Karpas-422 (cell line): ENCODE measurements at regions not wholly inside any gene's neighbourhood (a gene's known extent, or its start where the extent isn't known, plus 50 kb on each side); places are given as distances from the start of the nearest gene placed in this dataset.

Source experiments
- DNase-seq: peaks from one replicate; pipeline ENCODE4 v3.0.0-alpha.2; 2015
- H2AFZ ChIP-seq: fragments of 200-600 bp; sonication (generic); 2 replicates; pipeline ENCODE4 v1.6.1; 2014; ENCODE audit warnings: antibody characterized with exemption, low read length, mixed read lengths
- H3K27ac ChIP-seq: fragments of 200-600 bp; sonication (generic); 2 replicates; pipeline ENCODE4 v1.5.1; 2014; ENCODE audit warnings: mild to moderate bottlenecking, low read length, moderate library complexity
- H3K27me3 ChIP-seq: fragments of 200-600 bp; sonication (generic); 2 replicates; pipeline ENCODE4 v1.6.1; 2014; ENCODE audit warnings: low read length, mixed read lengths
- H3K36me3 ChIP-seq: fragments of 200-600 bp; sonication (generic); 2 replicates; pipeline ENCODE4 v1.6.1; 2014; ENCODE audit warnings: low read length, mixed read lengths; ENCODE audit not compliant: insufficient read depth
- H3K4me1 ChIP-seq: fragments of 200-600 bp; sonication (generic); 2 replicates; pipeline ENCODE4 v1.6.1; 2014; ENCODE audit warnings: mild to moderate bottlenecking, low read length, mixed read lengths
- H3K4me2 ChIP-seq: fragments of 200-600 bp; sonication (generic); 2 replicates; pipeline ENCODE4 v1.6.1; 2014; ENCODE audit warnings: low read length, low read depth, mild to moderate bottlenecking; ENCODE audit not compliant: poor library complexity, severe bottlenecking
- H3K4me3 ChIP-seq: fragments of 200-600 bp; sonication (generic); 2 replicates; pipeline ENCODE4 v1.5.1; 2014; ENCODE audit warnings: mild to moderate bottlenecking, antibody characterized with exemption, low read length, mixed read lengths
- H3K79me2 ChIP-seq: fragments of 200-600 bp; sonication (generic); 2 replicates; pipeline ENCODE4 v1.6.1; 2014; ENCODE audit warnings: mild to moderate bottlenecking, low read length, mixed read lengths
- H3K9ac ChIP-seq: fragments of 200-600 bp; sonication (generic); 2 replicates; pipeline ENCODE4 v1.6.0; 2014; ENCODE audit warnings: low read length
- H3K9me2 ChIP-seq: fragments of 200-600 bp; sonication (generic), shearing (Covaris generic); replicated peaks from 2 replicates; pipeline ENCODE4 v1.6.0; 2014; ENCODE audit warnings: mild to moderate bottlenecking, low read length, moderate library complexity; ENCODE audit not compliant: insufficient read depth
- H3K9me3 ChIP-seq: fragments of 300-700, 200-600 bp; sonication (generic); 2 replicates; pipeline ENCODE4 v1.6.1; 2014; ENCODE audit warnings: low read length, mixed read lengths
- H4K20me1 ChIP-seq: fragments of 200-600 bp; sonication (generic); 2 replicates; pipeline ENCODE4 v1.6.1; 2014; ENCODE audit warnings: mild to moderate bottlenecking, antibody characterized with exemption, low read length, low read depth; ENCODE audit not compliant: insufficient read depth

DNA sequence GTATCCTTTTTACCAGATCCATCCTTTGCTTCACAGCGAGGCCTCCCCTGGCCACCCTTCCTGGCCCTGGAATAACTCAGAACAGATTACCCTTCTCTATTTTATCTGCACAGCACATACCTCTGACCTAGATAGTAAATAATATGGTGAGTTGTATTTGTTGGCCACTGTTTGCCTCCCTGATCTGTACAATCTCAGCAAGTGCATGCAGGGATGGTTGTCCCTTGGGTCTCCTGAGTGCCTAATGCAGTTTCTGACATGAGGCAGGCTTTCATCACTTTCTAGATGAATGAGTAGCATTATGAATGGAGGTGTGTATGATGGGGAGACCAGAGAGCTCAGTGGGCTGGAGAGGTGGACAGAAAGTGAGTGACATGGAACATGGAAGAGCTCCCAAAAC lies 525.1 kb upstream of the IGFBP3 start:
- Histone ChIP-seq H3K9ac (no peak overlapping the region), H3K9me3 (no peaks in the 10 kb centered on the region), H3K4me2 (no peak overlapping the region), H3K9me2 (no peaks in the 10 kb centered on the region), H3K79me2 (no peaks in the 10 kb centered on the region), H3K4me3 (no peak overlapping the region), H3K27me3 (no peaks in the 10 kb centered on the region), H3K4me1 (no peaks in the 10 kb centered on the region), H2AFZ (no peak overlapping the region), H3K36me3 (no peaks in the 10 kb centered on the region), H4K20me1 (no peaks in the 10 kb centered on the region), H3K27ac (no peak overlapping the region)
- DNase-seq: no peak

DNA sequence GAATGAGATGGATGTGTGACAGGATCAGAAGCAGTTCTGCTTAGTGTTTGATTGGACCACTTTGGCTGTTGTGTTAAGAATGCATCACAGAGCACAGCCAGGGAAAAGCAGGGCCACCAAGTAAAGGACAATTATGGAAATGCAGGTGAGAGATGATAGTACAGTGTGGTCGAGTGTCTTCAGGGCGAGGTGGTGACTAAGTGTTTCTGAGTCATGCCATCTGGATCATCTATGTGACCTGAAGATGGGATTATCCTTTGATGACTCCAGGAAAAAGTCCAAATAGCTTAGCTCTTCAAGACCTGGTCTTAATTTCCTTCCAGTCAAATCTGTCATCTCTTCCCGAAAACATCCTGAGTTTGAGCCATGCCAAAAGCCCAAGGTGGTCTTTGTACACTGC lies 523.2 kb upstream of the IGFBP3 start:
- Histone ChIP-seq H3K79me2 (no peaks in the 10 kb centered on the region), H3K36me3 (no peaks in the 10 kb centered on the region), H4K20me1 (no peaks in the 10 kb centered on the region), H3K27me3 (no peaks in the 10 kb centered on the region), H3K4me2 (no peak overlapping the region), H3K27ac (no peak overlapping the region), H3K9me3 (no peaks in the 10 kb centered on the region), H2AFZ (no peak overlapping the region), H3K4me3 (no peak overlapping the region), H3K9ac (no peak overlapping the region), H3K9me2 (no peaks in the 10 kb centered on the region), H3K4me1 (no peaks in the 10 kb centered on the region)
- DNase-seq: no peak

DNA sequence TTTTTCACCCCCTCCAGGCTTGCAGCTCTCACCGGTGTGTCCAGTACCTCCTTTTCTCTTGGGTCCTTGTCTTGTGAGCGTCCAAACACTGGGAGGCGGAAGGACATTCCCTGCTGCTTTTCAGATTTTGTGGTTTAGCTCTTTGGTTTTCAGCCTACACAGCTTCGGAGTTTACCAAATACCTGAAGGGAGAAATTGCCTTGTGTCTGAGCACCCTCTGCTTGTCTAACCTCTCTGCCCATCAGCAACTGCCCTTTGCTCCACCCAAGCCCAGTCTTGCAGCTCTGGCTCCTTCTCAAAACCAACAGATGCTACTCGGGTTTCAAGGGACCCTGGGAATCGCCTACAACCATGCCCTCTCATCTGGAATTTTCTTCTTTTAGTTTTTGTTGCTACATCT lies 519.1 kb upstream of the IGFBP3 start:
- no peaks in the 10 kb centered on the region for H3K4me1 ChIP-seq
- no peak overlapping the region for H2AFZ ChIP-seq
- DNase-seq: no peak

GRCh38 chr7:46432708-46433107 lies 511.6 kb upstream of the IGFBP3 start:
- DNase-seq: no peak
- H3K79me2 ChIP-seq: no peaks in the 10 kb centered on the region
- H3K9ac ChIP-seq: no peak overlapping the region
- no peak overlapping the region for H3K27ac ChIP-seq
- H3K9me3 ChIP-seq: no peaks in the 10 kb centered on the region; the same call in 1 of the 2 replicates
- no peaks in the 10 kb centered on the region for H4K20me1 ChIP-seq
- no peak overlapping the region for H3K4me2 ChIP-seq
- no peak overlapping the region for H3K4me3 ChIP-seq
- H3K27me3 ChIP-seq: no peaks in the 10 kb centered on the region
- H2AFZ ChIP-seq: no peak overlapping the region
- no peaks in the 10 kb centered on the region for H3K4me1 ChIP-seq
- H3K36me3 ChIP-seq: no peaks in the 10 kb centered on the region
- H3K9me2 ChIP-seq: no peaks in the 10 kb centered on the region

More for the DNA sequence above, 519.1 kb upstream of the IGFBP3 start:
- Histone ChIP-seq H4K20me1 (no peaks in the 10 kb centered on the region), H3K36me3 (no peaks in the 10 kb centered on the region), H3K9ac (no peak overlapping the region), H3K9me3 (no peaks in the 10 kb centered on the region; the same call in 1 of the 2 replicates), H3K9me2 (no peaks in the 10 kb centered on the region), H3K27ac (no peak overlapping the region), H3K4me3 (no peak overlapping the region), H3K79me2 (no peaks in the 10 kb centered on the region), H3K27me3 (no peaks in the 10 kb centered on the region), H3K4me2 (no peak overlapping the region)

DNA sequence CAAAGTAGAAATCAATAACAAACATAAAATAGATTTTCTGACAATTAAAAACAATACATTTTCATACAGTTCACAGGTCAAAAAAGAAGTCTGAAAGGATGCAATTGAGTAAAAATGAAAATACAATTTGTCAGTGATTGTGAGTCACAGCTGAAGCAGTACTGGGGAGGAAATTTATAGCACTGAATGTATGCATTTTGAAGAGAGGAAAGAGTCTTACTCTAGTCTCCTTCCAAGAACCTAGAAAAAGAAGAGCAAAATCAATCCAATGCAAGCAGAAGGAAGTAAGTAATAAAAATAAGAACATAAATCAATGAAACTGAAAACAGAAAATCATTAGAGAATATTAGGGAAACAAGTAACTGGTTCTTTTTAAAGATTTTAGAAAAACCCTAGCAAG lies 507.2 kb upstream of the IGFBP3 start:
- no peak overlapping the region for H3K9ac ChIP-seq
- H3K9me2 ChIP-seq: no peaks in the 10 kb centered on the region
- no peaks in the 10 kb centered on the region for H3K27me3 ChIP-seq
- H2AFZ ChIP-seq: no peak overlapping the region
- H3K27ac ChIP-seq: no peak overlapping the region
- H3K79me2 ChIP-seq: no peaks in the 10 kb centered on the region
- no peaks in the 10 kb centered on the region for H4K20me1 ChIP-seq
- no peaks in the 10 kb centered on the region for H3K9me3 ChIP-seq
- no peaks in the 10 kb centered on the region for H3K36me3 ChIP-seq
- H3K4me3 ChIP-seq: no peak overlapping the region
- H3K4me2 ChIP-seq: no peak overlapping the region
- no peaks in the 10 kb centered on the region for H3K4me1 ChIP-seq
- no peak for DNase-seq

DNA sequence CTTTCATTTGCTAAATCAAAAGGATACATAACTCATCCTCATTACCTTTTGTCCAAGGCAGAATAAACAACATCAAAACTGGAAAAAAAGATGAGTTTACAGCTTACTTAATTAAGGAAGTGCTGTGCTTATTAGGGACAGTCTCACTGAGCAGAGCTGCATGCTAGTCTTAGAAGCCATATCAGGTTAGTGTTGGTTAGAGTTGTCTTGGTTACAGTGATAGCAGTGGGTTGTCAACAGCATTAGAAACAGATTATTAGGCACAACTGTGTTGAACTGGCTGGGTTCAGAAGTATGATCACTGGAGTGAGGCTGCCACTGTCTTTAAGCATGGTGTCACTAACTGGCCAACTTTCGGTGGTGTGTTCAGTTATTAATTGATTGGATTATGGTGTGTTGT lies 503.9 kb upstream of the IGFBP3 start:
- no peak overlapping the region for H2AFZ ChIP-seq
- H3K9me2 ChIP-seq: no peaks in the 10 kb centered on the region
- DNase-seq: no peak
- H3K9me3 ChIP-seq: no peaks in the 10 kb centered on the region
- H3K79me2 ChIP-seq: no peaks in the 10 kb centered on the region
- H4K20me1 ChIP-seq: no peaks in the 10 kb centered on the region
- no peak overlapping the region for H3K4me2 ChIP-seq
- H3K27me3 ChIP-seq: no peaks in the 10 kb centered on the region
- no peak overlapping the region for H3K27ac ChIP-seq
- no peaks in the 10 kb centered on the region for H3K36me3 ChIP-seq
- no peak overlapping the region for H3K9ac ChIP-seq
- H3K4me3 ChIP-seq: no peak overlapping the region
- no peaks in the 10 kb centered on the region for H3K4me1 ChIP-seq

GRCh38 chr7:46421441-46422230 lies 500.6 kb upstream of the IGFBP3 start:
- H3K79me2 ChIP-seq: no peaks in the 10 kb centered on the region
- H3K9me3 ChIP-seq: no peaks in the 10 kb centered on the region
- no peak for DNase-seq
- H4K20me1 ChIP-seq: no peaks in the 10 kb centered on the region
- no peaks in the 10 kb centered on the region for H3K4me1 ChIP-seq
- H3K36me3 ChIP-seq: no peaks in the 10 kb centered on the region
- H3K9me2 ChIP-seq: no peaks in the 10 kb centered on the region
- H2AFZ ChIP-seq: no peak overlapping the region
- no peak overlapping the region for H3K9ac ChIP-seq
- H3K27ac ChIP-seq: no peak overlapping the region
- H3K4me3 ChIP-seq: no peak overlapping the region
- no peaks in the 10 kb centered on the region for H3K27me3 ChIP-seq
- no peak overlapping the region for H3K4me2 ChIP-seq

DNA sequence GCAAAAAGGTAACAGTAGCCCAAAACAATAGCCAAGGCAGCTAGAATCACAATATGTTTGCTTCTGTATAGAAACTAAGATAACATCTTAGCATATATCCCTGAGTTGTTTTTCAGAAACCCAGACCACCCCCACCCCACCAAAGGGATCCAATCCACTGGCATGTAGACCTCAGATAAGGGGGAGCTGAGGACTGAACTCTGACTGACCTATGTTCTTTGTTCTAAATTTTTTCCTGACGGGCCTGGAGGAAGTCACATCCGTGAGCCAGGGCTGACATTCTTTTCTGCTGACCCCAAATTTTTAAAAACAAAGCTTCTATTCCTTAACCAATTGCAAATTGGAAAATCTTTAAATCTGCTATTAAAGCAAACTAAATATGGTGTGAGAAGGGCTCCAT lies 493.9 kb upstream of the IGFBP3 start:
- no peak for DNase-seq
- no peak overlapping the region for H3K4me3 ChIP-seq
- no peaks in the 10 kb centered on the region for H3K79me2 ChIP-seq
- H3K4me1 ChIP-seq: no peaks in the 10 kb centered on the region
- no peaks in the 10 kb centered on the region for H3K9me2 ChIP-seq
- no peaks in the 10 kb centered on the region for H3K27me3 ChIP-seq
- no peak overlapping the region for H3K4me2 ChIP-seq
- no peaks in the 10 kb centered on the region for H3K9me3 ChIP-seq
- no peak overlapping the region for H3K27ac ChIP-seq
- no peaks in the 10 kb centered on the region for H4K20me1 ChIP-seq
- no peaks in the 10 kb centered on the region for H3K36me3 ChIP-seq
- no peak overlapping the region for H3K9ac ChIP-seq
- H2AFZ ChIP-seq: no peak overlapping the region
